Renal cortical epithelial cell (primary cell): ENCODE measurements at regions not wholly inside any gene's neighbourhood (a gene's known extent, or its start where the extent isn't known, plus 50 kb on each side); places are given as distances from the start of the nearest gene placed in this dataset.

Experiments used
- DNase-seq: peaks from one replicate; pipeline ENCODE4 v3.0.0-alpha.2; 2011; ENCODE audit warnings: low read depth

DNA sequence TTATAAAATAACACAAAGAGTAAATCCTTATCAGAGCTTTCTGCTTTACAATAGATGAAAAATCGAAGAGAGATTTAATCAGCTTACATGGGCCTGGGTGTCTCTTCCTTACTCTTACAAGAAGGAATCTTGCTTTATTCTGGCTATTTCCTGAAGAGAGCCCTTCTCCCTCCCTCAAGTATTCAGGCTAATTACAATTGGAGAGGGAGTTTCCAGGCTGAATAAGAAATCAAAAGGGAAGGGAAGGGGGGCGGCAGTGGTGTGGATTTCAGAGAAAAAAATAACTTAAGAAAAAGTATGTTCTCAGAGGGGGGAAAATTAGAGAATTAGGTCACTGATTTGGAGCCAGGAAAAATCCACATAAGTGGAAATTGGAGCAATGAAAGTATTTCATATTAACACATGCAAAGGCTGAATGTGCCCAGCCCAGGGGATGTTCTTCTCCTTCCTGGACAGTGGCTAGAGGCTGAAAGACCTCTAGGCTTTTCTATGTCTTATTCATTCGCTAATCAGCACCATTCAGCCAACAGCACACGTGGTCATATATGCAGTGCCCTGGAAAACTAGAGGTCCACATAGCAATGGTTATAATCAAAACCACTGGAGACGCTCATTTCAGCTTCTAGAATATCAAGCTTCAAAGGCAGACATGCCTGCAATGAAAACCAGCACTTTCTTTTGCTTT, 158.9 kb upstream of the BTG1 start:
- peak; percentile 13 for DNase-seq

DNA sequence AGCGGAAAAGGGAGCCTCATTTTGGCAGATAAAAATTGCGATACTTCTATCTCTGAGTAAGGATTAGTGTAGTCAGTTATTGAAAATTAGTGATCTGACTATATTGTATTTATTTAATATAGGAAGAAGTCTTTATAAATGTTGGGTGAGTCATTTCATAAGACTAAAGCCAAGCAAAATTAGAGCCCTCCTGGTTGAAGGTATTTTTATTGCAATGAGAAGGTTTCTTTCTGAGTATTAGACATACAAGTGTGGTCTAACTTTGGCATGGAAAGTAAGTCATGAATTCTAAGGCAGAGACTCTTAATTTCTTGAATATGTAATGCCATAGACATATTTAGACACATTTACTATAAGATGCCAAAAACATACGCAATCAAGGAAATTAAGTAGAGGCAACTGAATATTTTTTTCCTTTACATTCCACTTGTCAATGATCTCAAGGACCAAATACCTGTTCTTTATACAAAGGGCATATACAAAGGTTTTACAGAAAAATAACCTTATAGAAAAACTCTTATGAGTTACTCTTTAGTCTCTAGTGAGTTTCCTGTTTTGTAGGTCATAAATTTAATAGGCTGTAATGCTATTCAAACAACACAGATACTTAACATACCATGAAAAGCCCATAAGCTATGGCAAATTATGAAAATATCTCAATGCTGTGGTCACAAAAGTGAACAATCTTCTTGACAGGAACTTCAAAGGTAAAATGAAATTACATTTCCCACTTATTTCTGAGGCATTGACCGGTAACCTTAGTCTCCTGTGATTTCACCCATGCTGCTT, 156.6 kb upstream of the BTG1 start:
- no peak for DNase-seq

DNA sequence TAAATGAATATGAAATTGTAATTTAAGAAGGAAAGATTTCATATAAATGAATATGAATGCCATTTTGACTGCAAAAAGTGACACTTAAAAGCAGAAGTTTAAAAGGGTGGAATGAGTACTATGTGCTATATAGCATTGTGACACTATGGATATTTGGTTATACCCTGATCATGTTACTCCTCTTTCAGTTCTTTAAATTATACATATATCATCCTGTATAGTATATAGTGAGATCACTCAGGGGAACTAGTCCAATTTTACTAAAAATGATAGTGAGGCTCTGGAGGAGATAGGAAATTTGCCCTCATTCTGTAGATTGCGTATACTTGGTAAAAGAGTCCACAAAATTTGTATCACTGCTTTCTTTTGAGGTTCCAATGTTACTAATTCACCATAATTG, 155.7 kb upstream of the BTG1 start:
- DNase-seq: no peak

DNA sequence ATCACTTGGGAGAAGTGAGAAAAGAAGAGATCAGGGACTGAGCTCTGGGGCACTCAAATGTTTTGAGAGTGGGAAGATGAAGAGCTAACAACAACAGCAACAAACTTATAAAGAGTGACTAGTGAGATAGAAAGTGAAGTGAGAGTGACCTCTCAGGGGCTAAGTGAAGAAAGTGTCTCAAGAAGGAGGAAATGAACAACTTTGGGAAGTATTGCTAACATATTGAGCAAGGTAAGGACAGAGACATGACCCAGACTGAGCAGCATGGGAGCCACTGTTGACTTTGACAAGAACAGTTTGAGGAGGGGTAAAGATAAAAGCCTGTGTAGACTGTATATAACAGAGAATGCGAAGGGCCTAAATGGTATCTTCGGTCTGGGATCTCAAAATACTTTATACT, 155.1 kb upstream of the BTG1 start:
- DNase-seq: no peak

- DNase-seq: no peak
These were observed 154.1 kb upstream of the BTG1 start for GRCh38 chr12:92299744-92300143.

- DNase-seq: no peak
These were observed 153.7 kb upstream of the BTG1 start for GRCh38 chr12:92299344-92299743.

- DNase-seq: peak; percentile 28
These were observed 152.5 kb upstream of the BTG1 start for GRCh38 chr12:92297932-92298696.

DNA sequence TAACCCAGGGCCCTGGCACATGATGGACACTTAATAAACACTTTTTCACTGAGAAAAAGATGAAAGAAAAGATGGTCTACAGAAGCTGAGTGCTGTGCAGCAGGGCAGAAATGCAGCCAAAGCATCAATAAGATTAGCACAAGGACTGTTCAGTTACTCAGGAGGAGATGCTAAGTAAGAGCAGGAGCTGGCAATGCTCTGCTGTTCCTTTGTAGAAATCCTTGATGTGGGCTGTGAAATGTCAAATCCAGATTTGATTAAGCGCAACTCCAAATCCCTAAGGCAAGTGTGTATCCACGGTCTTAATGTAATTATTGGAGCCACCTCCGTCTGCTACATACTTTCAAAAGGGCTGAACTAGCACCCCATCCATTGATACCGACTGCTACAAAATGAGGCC, 151.8 kb upstream of the BTG1 start:
- DNase-seq: no peak

- no peak for DNase-seq
These were observed 149.9 kb upstream of the BTG1 start for GRCh38 chr12:92295523-92295922.

- no peak for DNase-seq
These were observed 149.2 kb upstream of the BTG1 start for GRCh38 chr12:92294676-92295440.

GRCh38 chr12:92292016-92292415, 146.4 kb upstream of the BTG1 start:
- no peak for DNase-seq

- DNase-seq: no peak
These were observed 145.2 kb upstream of the BTG1 start for GRCh38 chr12:92290886-92291285.

GRCh38 chr12:92290350-92290695, 144.7 kb upstream of the BTG1 start:
- peak; percentile 6 for DNase-seq

DNA sequence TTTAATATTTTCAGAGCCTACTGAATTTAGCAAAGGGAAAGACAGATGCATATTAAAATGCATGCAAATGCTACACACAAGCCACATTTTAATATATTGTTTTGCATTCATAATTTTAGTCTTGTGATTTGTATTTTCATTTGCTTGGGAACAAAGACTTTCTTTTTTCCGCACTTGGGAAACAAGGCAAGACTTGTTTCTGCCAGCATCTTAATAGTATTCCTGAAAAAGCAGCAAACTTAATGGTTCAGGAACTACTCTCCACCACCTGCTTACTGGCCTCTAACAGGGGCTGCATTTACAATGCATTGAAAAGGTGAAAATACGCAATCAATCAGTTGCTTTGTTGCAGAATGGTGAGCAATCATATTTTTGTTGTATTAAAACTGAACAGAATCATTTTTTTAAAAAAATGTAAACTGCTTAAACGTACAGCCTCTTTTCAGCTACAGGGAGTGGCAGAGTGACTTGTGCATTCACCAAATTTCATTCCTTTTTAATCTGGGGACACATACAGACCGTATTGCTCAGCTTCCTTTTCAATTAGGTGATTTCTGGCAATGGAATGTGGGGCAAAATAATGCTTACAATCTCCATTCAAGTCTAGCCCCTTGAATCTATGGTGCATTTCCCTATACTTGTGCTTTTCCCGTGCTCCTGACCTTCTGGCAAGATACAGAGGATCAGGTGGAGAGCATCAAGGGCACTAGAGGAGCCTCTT, 144.1 kb upstream of the BTG1 start:
- DNase-seq: peak; percentile 32

GRCh38 chr12:92288561-92288960, 142.9 kb upstream of the BTG1 start:
- DNase-seq: no peak

GRCh38 chr12:92278378-92278828, 132.8 kb upstream of the BTG1 start:
- no peak for DNase-seq

DNA sequence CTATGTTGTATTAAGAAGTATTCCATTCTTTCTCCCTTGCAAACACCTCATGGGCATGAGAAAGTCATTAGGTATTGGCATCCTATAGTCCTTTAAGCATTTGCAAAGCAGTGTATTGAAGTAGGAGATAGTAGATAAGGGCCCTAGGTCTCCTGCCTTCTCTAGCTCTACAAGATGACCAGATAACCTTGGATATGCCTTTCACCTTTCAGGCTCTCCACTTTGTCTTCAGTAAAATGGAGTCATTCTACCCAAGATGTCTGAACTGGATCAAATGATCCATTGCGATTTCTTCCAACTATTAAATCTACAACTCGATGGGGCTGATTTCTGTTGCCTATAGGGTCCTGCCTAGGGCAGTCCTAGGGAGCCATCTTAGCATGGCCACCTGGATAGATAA, 132.1 kb upstream of the BTG1 start:
- no peak for DNase-seq

DNA sequence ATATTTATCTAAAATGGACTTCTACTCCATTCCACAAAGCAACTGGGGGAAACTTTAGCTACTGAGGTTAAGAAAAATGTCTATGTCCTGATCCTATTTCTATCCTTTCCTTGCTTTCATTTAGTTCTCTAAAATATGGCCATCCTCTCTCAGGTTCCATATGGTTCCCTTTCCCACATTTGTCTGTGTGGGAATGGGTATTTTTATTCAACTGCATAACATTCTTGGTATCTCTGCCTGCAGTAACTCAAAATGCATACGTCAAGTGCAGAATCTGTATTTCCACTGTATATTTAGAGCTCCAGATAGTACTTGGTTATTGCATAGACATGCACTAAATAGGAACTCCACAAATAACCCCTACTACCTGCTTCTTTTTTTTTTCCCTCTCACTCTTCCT, 130.6 kb upstream of the BTG1 start:
- no peak for DNase-seq

DNA sequence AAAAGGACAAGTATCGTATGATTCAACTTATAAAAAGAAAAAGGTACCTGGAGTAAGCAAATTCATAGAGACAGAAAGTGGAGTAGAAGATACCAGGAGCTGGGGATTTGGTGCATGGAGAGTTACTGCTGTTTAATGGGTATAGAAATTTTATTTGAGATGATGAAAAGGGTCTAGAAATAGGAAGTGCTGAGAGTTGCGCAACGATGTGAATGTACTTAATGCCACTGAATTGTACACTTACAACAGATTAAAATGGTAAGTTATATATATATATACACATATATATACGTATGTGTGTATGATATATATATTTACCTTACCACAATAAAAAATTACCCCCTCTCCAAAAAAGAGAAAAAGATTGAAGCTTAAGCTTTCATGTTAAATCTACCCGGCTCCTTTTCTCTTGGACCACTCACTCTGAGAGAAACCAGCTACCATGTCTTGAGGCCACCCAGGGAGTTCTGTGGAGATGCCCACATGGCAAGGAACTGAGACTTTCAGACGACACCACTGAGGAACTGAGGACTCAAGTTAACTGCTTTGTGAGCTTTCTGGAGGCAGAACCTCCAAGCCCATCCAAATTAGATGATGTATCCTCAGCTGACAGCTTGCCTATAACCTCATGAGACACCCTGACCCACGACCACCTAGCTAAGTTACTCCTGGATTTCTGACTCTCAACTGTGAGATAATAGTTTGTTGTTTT, 130.0 kb upstream of the BTG1 start:
- no peak for DNase-seq

- no peak for DNase-seq
These were observed 127.4 kb upstream of the BTG1 start for GRCh38 chr12:92273076-92273475.
